Erythroblast (primary cell): ENCODE measurements at regions not wholly inside any gene's neighbourhood (a gene's known extent, or its start where the extent isn't known, plus 50 kb on each side); places are given as distances from the start of the nearest gene placed in this dataset.

Source experiments
- GATA1 ChIP-seq: IDR thresholded peaks from 2 replicates; pipeline ENCODE4 v1.6.1; 2011; ENCODE audit warnings: low read depth, mild to moderate bottlenecking, control low read depth, low read length, moderate library complexity
- POLR2A ChIP-seq: IDR thresholded peaks from 2 replicates; pipeline ENCODE4 v1.6.1; 2011; ENCODE audit warnings: mild to moderate bottlenecking, low read length

- TF ChIP-seq POLR2A (no peak), GATA1 (no peak)
These were observed 86.4 kb downstream of the CAPZA3 start for GRCh38 chr12:18824287-18824686.
